Testis (tissue), 2 donors: ENCODE measurements at regions not wholly inside any gene's neighbourhood (a gene's known extent, or its start where the extent isn't known, plus 50 kb on each side); places are given as distances from the start of the nearest gene placed in this dataset.

Source experiments
- POLR2A ChIP-seq: fragments of 450-650 bp; IDR thresholded peaks from one replicate; pipeline ENCODE4 v1.6.1; 2017; ENCODE audit warnings: antibody characterized with exemption, mild to moderate bottlenecking, moderate library complexity
- TF ChIP-seq, protein P1 (sequence below), 3 experiments: fragments of 450-650 bp in 2 of 3; fragments of 200-600 bp in 1 of 3; sonication (generic) in 1 of 3; IDR thresholded peaks; one replicate each; pipeline ENCODE4 v1.5.1; 2016 to 2019; ENCODE audit warnings: antibody characterized with exemption in 3 of 3, mild to moderate bottlenecking in 2 of 3, moderate library complexity in 1 of 3

DNA sequence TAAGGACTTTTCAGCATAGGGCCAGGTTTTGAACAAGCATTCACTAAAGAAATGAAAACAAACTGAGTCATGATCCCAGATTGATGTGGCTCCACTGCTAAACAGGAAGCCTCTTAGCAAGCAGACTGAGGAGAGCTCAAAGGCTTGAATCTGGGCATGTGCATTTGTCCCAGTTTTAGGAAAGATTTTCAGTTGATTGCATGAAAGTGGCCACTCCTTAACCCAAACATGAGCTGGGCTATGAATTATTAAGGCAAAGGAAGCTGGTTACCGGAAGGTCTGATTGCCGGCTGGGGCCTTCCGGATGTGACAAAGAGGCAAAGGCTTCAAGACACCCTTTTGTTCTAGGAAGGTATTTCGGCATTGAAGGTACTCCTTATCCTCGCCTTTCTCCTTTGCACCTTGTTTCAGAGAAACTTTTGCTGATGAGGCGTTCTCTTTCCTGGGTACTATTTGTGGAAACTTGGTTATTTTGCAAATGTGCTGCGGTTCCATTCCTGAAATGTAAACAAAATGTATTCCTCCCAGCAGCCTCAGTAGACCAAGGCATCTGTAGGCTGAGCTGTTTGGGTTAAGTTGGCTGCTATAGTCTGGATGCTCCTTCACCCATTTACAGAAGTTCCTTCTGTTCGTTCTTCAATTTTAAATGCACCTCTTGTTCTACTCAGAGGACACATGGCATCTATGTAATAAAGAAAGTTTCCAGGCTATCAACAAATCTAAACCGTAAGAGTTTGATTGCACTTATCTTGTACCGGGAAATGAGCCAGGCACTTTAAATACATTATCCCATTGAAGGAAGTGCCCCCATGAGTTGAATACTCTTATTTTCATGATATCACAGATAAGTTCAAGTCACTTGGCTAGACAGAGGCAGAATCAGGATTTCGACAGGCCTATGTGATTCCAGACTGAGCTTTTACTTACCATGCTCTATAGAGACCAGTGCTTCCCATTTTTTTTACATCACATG lies 115.6 kb upstream of the METAP2 start:
- TF ChIP-seq, protein P1, sequence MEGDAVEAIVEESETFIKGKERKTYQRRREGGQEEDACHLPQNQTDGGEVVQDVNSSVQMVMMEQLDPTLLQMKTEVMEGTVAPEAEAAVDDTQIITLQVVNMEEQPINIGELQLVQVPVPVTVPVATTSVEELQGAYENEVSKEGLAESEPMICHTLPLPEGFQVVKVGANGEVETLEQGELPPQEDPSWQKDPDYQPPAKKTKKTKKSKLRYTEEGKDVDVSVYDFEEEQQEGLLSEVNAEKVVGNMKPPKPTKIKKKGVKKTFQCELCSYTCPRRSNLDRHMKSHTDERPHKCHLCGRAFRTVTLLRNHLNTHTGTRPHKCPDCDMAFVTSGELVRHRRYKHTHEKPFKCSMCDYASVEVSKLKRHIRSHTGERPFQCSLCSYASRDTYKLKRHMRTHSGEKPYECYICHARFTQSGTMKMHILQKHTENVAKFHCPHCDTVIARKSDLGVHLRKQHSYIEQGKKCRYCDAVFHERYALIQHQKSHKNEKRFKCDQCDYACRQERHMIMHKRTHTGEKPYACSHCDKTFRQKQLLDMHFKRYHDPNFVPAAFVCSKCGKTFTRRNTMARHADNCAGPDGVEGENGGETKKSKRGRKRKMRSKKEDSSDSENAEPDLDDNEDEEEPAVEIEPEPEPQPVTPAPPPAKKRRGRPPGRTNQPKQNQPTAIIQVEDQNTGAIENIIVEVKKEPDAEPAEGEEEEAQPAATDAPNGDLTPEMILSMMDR (IDR thresholded peaks at IDR 0.05): no peak
- no peak for TF ChIP-seq POLR2A
